Renal cortical epithelial cell (primary cell): ENCODE measurements at regions not wholly inside any gene's neighbourhood (a gene's known extent, or its start where the extent isn't known, plus 50 kb on each side); places are given as distances from the start of the nearest gene placed in this dataset.
A peak's percentile ranks its signal among the peaks of the same experiment; 100 is the strongest.

ENCODE experiments used
- DNase-seq: peaks from one replicate; pipeline ENCODE4 v3.0.0-alpha.2; 2011; ENCODE audit warnings: low read depth

- no peak for DNase-seq
These were observed 56.5 kb upstream of the IRX4 start for GRCh38 chr5:1939256-1939655.

- DNase-seq = no peak
These were observed 55.7 kb upstream of the IRX4 start for GRCh38 chr5:1938310-1939000.

GRCh38 chr5:1937590-1937989 lies 54.9 kb upstream of the IRX4 start:
- no peak for DNase-seq

- no peak for DNase-seq
These were observed 54.2 kb upstream of the IRX4 start for GRCh38 chr5:1936901-1937300.

GRCh38 chr5:1936413-1936812 lies 53.7 kb upstream of the IRX4 start:
- peak; percentile 21 for DNase-seq

- DNase-seq = no peak
These were observed 52.2 kb upstream of the IRX4 start for GRCh38 chr5:1934801-1935429.

- no peak for DNase-seq
These were observed 51.3 kb upstream of the IRX4 start for GRCh38 chr5:1934056-1934394.

GRCh38 chr5:1933364-1934055 lies 50.8 kb upstream of the IRX4 start:
- DNase-seq = no peak
